ENCODE measurements at regions not wholly inside any gene's neighbourhood (a gene's known extent, or its start where the extent isn't known, plus 50 kb on each side); places are given as distances from the start of the nearest gene placed in this dataset.

GRCh38 chr7:68918621-68919020 is 679.7 kb upstream of the AUTS2 start:
- TF ChIP-seq CTCF (IDR thresholded peaks at IDR 0.05) (no peak), POLR2A (IDR thresholded peaks at IDR 0.05) (no peak), POLR2AphosphoS5 (IDR thresholded peaks at IDR 0.05) (no peak)
